Tibial nerve (tissue), 4 donors: ENCODE measurements at regions not wholly inside any gene's neighbourhood (a gene's known extent, or its start where the extent isn't known, plus 50 kb on each side); places are given as distances from the start of the nearest gene placed in this dataset.
"Not testable (repeated sequence)": the region's sequence is repeated elsewhere in the genome, so short reads cannot be mapped to it uniquely, and the experiment has no call there.

Experiments
- DNase-seq, 2 donors: peaks; one replicate each; pipeline ENCODE4 v3.0.0-alpha.2; 2019; ENCODE audit warnings: low spot score in 2 of 2
- H3K27ac ChIP-seq, 4 donors: fragments of 200-600 bp; sonication (generic) in 3 of 4; one replicate each; pipeline ENCODE4 v1.5.1; 2017 to 2019; ENCODE audit warnings: mild to moderate bottlenecking in 1 of 4
- H3K27me3 ChIP-seq, 2 donors: fragments of 200-600 bp; sonication (generic) in 1 of 2; one replicate each; pipeline versions ENCODE4 v1.5.1 to v1.6.0; 2017 to 2019
- H3K36me3 ChIP-seq, 3 donors: fragments of 200-600 bp; sonication (generic); one replicate each; pipeline ENCODE4 v1.5.1; 2018 to 2019
- H3K4me1 ChIP-seq, 4 donors: fragments of 200-600 bp; sonication (generic) in 3 of 4; one replicate each; pipeline ENCODE4 v1.5.1; 2017 to 2019
- H3K4me3 ChIP-seq, 4 donors: fragments of 200-600 bp; sonication (generic) in 3 of 4; one replicate each; pipeline ENCODE4 v1.5.1; 2017 to 2019; ENCODE audit warnings: mild to moderate bottlenecking in 1 of 4, moderate library complexity in 1 of 4
- H3K9me3 ChIP-seq, 4 donors: fragments of 200-600 bp; sonication (generic) in 3 of 4; one replicate each; pipeline ENCODE4 v1.5.1; 2017 to 2019
- WGBS, 2 donors: methylation state at CpG; one replicate each; pipeline ENCODE4 v1.1.5; 2018; 5-methylcytosine and 5-hydroxymethylcytosine counted together

GRCh38 chr9:67635067-67635466 is 223.7 kb upstream of the ANKRD20A1 start:
- H3K27ac ChIP-seq, H3K36me3 ChIP-seq, H3K4me1 ChIP-seq, DNase-seq, H3K27me3 ChIP-seq, H3K9me3 ChIP-seq, H3K4me3 ChIP-seq: not testable (repeated sequence)
- WGBS, 2 donors: 17% methylated on average over 2 of the region's 6 CpGs; no CpG with 5 or more reads in 1 of the 2 donors

DNA sequence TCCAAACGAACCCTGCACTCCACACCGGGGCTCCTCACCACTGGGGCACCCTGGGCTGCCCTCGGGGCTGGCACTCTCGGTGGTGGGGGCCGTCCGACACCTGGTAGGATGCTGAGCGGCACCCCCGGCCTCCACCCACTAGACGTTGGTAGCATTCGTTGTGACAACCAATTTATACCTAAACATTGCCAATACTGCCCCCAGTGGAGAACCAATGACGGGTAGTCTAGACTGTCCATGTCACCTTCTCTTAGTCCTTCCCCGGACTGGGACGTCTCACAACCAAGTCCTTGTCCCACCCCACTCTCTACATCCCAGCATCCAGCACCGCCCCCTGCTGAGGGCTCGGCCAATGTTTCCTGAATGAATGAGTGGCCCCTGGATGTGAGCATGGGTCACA is 246.8 kb upstream of the ANKRD20A1 start:
- 83 to 84% methylated on average over 9 to 11 of the region's 15 CpGs for WGBS, 2 donors
- not testable (repeated sequence) for H3K27ac ChIP-seq, DNase-seq

DNA sequence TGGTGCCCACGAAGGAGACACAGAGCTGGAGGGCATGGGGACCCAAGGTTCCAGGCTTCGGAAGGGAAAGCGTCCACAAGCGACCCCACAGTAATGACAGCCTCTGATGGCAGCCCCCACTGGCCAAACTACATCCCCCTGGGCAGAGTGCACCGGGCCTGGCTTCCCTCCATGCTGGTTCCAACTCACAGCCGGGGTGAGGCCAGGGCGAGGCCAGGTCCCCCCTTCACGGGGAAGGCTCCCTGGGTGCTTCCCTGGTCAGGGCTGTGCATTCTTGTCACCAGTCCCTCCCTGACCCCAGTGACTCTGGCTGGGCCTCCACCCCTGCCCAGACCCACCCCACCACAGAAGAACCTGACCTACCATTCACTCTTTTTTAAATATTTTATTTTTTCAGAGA is 248.9 kb upstream of the ANKRD20A1 start:
- not testable (repeated sequence) for H3K27ac ChIP-seq, H3K27me3 ChIP-seq, H3K9me3 ChIP-seq, H3K36me3 ChIP-seq, DNase-seq, H3K4me3 ChIP-seq, H3K4me1 ChIP-seq
- WGBS, 2 donors: 67 to 78% methylated on average over 4 to 7 of the region's 8 CpGs

More for the DNA sequence above, 246.8 kb upstream of the ANKRD20A1 start:
- H3K9me3 ChIP-seq, H3K27me3 ChIP-seq, H3K36me3 ChIP-seq, H3K4me1 ChIP-seq, H3K4me3 ChIP-seq: not testable (repeated sequence)

GRCh38 chr9:67609435-67609834 is 249.3 kb upstream of the ANKRD20A1 start:
- not testable (repeated sequence) for H3K4me3 ChIP-seq, H3K27me3 ChIP-seq, H3K36me3 ChIP-seq, H3K4me1 ChIP-seq, DNase-seq, H3K27ac ChIP-seq, H3K9me3 ChIP-seq
- 69 to 74% methylated on average over 5 of the region's 7 CpGs for WGBS, 2 donors

DNA sequence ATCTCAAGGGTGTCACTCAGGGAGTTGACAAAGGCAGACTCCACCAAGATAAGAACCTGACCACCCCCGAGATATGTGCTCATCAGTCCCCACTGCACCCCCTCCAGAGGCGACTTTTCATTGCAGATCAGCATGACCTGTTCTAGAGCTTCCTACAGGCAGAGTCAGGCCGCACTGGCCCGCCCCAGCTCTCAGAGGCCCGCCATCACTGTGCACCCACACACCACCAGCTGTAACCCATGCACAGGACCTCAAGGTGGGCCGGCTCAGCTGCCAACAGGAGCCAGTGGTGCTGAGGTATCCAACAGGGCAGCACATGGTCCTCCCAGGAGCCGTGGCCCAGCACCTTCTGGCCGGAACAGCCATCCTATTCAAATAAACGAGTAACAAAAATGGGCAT is 253.6 kb upstream of the ANKRD20A1 start:
- not testable (repeated sequence) for H3K36me3 ChIP-seq, H3K27ac ChIP-seq, H3K4me1 ChIP-seq, H3K4me3 ChIP-seq, H3K9me3 ChIP-seq, H3K27me3 ChIP-seq, DNase-seq
- WGBS, 2 donors: no CpG with 5 or more reads among the region's 9 CpGs

- not testable (repeated sequence) for H3K36me3 ChIP-seq
These were observed 255.1 kb upstream of the ANKRD20A1 start for GRCh38 chr9:67603609-67604008.

DNA sequence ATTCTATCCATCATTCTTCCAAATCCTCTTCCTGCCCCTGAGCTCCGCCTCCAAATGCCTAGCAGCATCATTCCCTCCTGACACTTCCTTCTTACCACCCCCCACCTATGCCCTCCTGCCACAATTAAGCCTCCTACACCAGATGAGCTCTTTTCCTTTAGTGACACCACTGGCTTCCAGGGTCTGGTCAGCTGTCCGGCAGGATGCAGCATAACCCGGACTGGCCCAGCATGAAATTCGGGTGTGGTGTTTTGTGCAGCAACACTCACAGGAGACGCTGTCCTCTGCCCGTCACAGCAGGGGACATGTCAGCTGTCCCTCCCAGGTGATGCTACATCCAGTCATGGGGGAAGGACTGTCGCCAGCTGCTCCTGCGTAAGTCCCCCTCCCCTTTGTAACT is 266.3 kb upstream of the ANKRD20A1 start:
- not testable (repeated sequence) for H3K4me3 ChIP-seq, H3K9me3 ChIP-seq, H3K4me1 ChIP-seq, H3K36me3 ChIP-seq, DNase-seq, H3K27ac ChIP-seq, H3K27me3 ChIP-seq
- no CpG with 5 or more reads among the region's 8 CpGs for WGBS, 2 donors

More at GRCh38 chr9:67603609-67604008, 255.1 kb upstream of the ANKRD20A1 start:
- DNase-seq: peak in 1 of 2 donors; percentile 30
- H3K4me3 ChIP-seq, H3K27ac ChIP-seq, H3K4me1 ChIP-seq, H3K9me3 ChIP-seq, H3K27me3 ChIP-seq: not testable (repeated sequence)
- no CpG with 5 or more reads among the region's 9 CpGs for WGBS, 2 donors

- not testable (repeated sequence) for DNase-seq, H3K4me3 ChIP-seq, H3K4me1 ChIP-seq, H3K36me3 ChIP-seq, H3K27ac ChIP-seq, H3K27me3 ChIP-seq, H3K9me3 ChIP-seq
- WGBS, 2 donors: no CpG with 5 or more reads among the region's 3 CpGs
These were observed 302.9 kb upstream of the ANKRD20A1 start for GRCh38 chr9:67555874-67556273.

DNA sequence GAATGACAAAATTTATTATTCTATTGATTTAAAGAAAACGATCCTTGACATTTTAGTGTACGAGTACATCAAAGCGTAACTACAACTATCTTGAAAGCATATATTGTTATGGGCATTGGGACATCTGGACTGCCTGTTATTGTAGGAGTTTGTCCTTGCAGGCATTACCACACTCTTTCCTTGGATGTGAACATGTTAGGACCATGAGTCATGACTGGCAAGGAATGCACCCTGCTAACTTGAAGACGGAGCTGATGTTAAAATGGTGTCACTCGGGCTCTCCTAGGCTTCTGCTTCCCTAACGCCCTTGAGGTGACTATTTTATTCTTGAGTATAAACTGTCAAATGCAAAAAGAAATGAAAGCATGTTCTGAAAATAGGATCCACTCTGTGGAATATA is 308.7 kb upstream of the ANKRD20A1 start:
- not testable (repeated sequence) for H3K27me3 ChIP-seq, H3K4me1 ChIP-seq, DNase-seq, H3K36me3 ChIP-seq, H3K27ac ChIP-seq, H3K4me3 ChIP-seq, H3K9me3 ChIP-seq
- no CpG with 5 or more reads among the region's 6 CpGs for WGBS, 2 donors

DNA sequence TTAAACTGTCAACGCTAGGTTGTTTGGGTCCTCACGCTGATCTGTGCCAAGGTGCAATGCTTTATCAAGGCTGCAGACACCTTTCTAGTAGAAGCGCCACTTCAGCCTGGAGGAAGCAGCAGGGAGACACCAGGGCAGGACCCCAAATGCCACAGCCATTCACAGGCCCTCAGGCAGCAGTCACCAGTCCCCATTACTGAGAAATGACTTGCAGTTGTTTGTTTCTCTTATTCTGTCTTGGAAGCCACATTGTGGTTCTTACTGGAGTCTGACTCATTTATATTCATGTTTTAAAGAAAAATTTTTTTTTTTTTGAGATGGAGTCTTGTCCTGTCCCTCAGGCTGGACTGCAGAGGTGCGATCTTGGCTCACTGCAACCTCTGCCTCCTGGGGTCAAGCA is 328.9 kb upstream of the ANKRD20A1 start:
- WGBS, 2 donors: 0% methylated on average over 1 of the region's 4 CpGs; no CpG with 5 or more reads in 1 of the 2 donors
- not testable (repeated sequence) for H3K27me3 ChIP-seq, H3K4me1 ChIP-seq, DNase-seq, H3K4me3 ChIP-seq, H3K9me3 ChIP-seq, H3K27ac ChIP-seq, H3K36me3 ChIP-seq

DNA sequence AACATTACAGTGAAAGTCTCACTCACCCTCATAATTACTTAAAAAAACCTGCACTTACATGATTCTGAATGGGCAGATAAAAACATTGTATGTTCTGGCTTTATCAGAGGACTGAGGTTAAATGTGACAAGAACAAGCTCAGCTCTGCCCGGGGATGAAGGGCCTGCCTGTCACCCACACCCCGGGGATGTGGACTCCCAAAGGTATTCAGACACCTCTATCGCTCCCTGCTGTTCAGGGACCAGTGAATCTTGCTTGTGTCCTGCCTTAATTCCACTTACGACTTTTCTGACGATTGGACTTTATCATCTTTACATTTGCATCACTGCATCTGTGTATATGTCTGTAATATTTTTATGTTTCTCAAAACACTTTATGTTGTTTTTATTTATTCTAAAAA is 341.8 kb upstream of the ANKRD20A1 start:
- H3K27me3 ChIP-seq, H3K4me3 ChIP-seq, H3K36me3 ChIP-seq, H3K9me3 ChIP-seq, DNase-seq, H3K4me1 ChIP-seq, H3K27ac ChIP-seq: not testable (repeated sequence)
- no CpG with 5 or more reads among the region's 5 CpGs for WGBS, 2 donors

GRCh38 chr9:67514587-67514986 is 344.1 kb upstream of the ANKRD20A1 start:
- H3K4me1 ChIP-seq, H3K27ac ChIP-seq, H3K27me3 ChIP-seq, H3K4me3 ChIP-seq, DNase-seq, H3K9me3 ChIP-seq, H3K36me3 ChIP-seq: not testable (repeated sequence)
- no CpG with 5 or more reads among the region's 10 CpGs for WGBS, 2 donors

DNA sequence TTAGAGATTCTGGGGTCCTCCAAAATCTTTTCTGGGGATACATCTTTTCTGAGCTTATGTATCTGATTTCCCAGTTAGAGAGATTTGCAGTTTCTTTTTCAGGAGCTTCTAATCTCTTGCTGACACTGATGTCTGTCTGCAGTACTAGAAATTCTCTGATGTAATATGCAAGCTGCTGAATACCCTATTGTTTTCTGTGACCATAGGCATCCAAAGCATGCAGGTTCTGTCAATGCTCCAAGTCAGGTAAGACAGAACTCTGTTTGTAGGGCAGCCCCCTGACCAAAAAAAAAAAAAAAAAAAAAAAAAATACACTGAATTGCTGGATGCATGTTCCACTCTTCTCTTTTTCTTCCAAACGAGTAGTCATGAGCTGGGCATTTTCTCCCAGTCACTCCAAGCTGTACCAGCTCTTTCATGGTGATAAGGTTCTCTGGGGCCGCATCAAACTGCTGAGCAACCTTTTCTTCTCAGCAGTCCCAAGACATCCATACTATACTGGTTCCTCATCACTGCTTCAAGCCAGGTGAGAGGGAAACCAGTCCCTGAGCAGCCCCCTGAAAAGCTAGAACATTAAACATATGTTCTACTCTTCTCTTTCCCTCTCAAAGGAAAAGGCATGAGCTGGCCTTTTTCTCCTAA is 354.9 kb upstream of the ANKRD20A1 start:
- H3K27ac ChIP-seq, H3K4me3 ChIP-seq, DNase-seq, H3K36me3 ChIP-seq, H3K4me1 ChIP-seq, H3K27me3 ChIP-seq, H3K9me3 ChIP-seq: not testable (repeated sequence)
- 0% methylated on average over 1 of the region's 2 CpGs; no CpG with 5 or more reads in 1 of the 2 donors for WGBS, 2 donors

DNA sequence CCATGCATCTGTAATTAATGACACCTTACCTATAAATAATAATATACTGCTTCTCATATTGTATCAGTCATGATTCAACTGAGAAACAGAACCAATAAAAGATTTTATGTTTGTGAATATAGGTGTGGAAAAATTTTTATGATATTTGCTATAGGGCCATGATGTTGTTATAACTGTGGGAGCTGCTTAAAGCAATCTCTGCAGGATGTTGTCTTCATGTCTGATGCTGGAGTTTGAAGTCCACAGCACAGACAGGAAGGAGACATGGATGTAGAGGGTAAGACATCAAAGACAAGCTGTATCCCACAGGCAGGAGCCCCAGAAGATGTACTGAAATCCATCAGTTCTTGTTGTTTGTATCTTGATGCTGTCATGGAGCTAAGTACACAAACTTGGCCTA is 366.7 kb upstream of the ANKRD20A1 start:
- H3K27ac ChIP-seq, H3K4me3 ChIP-seq, H3K9me3 ChIP-seq, H3K36me3 ChIP-seq, DNase-seq, H3K27me3 ChIP-seq, H3K4me1 ChIP-seq: not testable (repeated sequence)

DNA sequence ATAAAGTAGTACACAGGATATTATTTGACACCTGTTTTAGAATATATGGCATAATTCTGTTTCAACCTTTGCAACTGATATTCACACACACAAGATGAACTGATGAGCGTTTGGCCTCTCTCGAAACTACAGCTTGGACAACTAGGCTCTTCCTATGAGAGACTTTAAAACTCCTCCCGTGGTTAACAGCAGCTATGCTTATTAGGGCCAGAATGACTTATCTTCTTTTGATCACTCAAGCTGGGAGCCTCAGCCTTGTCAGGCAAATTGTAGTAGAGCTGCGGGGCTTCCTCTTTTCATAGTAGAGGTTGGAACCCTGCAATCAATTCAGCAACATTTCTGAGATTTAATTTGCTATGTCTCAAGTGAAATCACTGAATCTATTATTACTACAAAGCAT is 381.3 kb upstream of the ANKRD20A1 start:
- H3K27me3 ChIP-seq, H3K36me3 ChIP-seq, H3K27ac ChIP-seq, H3K4me3 ChIP-seq, DNase-seq, H3K9me3 ChIP-seq, H3K4me1 ChIP-seq: not testable (repeated sequence)
- no CpG with 5 or more reads among the region's 4 CpGs for WGBS, 2 donors
